IMR-90 (cell line): ENCODE measurements at regions not wholly inside any gene's neighbourhood (a gene's known extent, or its start where the extent isn't known, plus 50 kb on each side); places are given as distances from the start of the nearest gene placed in this dataset.

Experiments used
- ATAC-seq: fragments of 200-7000 bp; cut with Tn5 transposase; 2 replicates; pipeline ENCODE4 v1.9.1; 2020; ENCODE audit warnings: low read depth, mild to moderate bottlenecking, moderate library complexity
- BruUV-seq: library from RNA; stranded (reverse); fragments of 400-500 nt; replicated peaks from 2 replicates; lab custom pipeline; 2021; lab: Mats Ljungman, UMichigan
- CTCF ChIA-PET: fragments of 300-600 bp; formaldehyde crosslinking; extraction: SDS; loops from one replicate; lab custom pipeline; 2021; ENCODE audit warnings: antibody characterized with exemption; lab: Yijun Ruan, JAX
- POLR2A ChIA-PET: fragments of 300-600 bp; sonication (Branson Sonifier 250); formaldehyde crosslinking; loops from one replicate; lab custom pipeline; 2022; ENCODE audit warnings: antibody characterized with exemption; ENCODE audit not compliant: unreplicated experiment; lab: Charles Lee
- DNase-seq: peaks from one replicate; pipeline ENCODE4 v3.0.0; 2013
- H2AFZ ChIP-seq: replicated peaks from 2 replicates; pipeline ENCODE3; 2013; ENCODE audit warnings: low read length, mild to moderate bottlenecking; ENCODE audit not compliant: poor library complexity
- H2AK5ac ChIP-seq: 2 replicates; pipeline ENCODE4 v1.6.1; 2013; ENCODE audit warnings: low read depth, low read length, inconsistent platforms
- H2AK9ac ChIP-seq: replicated peaks from 2 replicates; pipeline ENCODE3; 2013; ENCODE audit warnings: mild to moderate bottlenecking, low read depth, low read length, moderate library complexity; ENCODE audit not compliant: poor library complexity
- H2BK120ac ChIP-seq: 2 replicates; pipeline ENCODE4 v1.6.1; 2013; ENCODE audit warnings: low read depth, low read length, inconsistent platforms
- H2BK15ac ChIP-seq: 3 replicates; pipeline ENCODE4 v1.6.1; 2013; ENCODE audit warnings: low read depth, low read length, inconsistent platforms
- H2BK20ac ChIP-seq: 2 replicates; pipeline ENCODE4 v1.6.1; 2013; ENCODE audit warnings: low read depth, mild to moderate bottlenecking, inconsistent platforms, low read length, moderate library complexity
- H2BK5ac ChIP-seq: 2 replicates; pipeline ENCODE4 v1.6.1; 2013; ENCODE audit warnings: mild to moderate bottlenecking, low read depth, low read length, inconsistent platforms; ENCODE audit not compliant: poor library complexity, severe bottlenecking
- H3K14ac ChIP-seq: replicated peaks from 2 replicates; pipeline ENCODE4 v1.6.1; 2013; ENCODE audit warnings: low read depth, low read length, inconsistent platforms
- H3K18ac ChIP-seq: 2 replicates; pipeline ENCODE4 v1.6.1; 2013; ENCODE audit warnings: low read depth, low read length, control low read depth
- H3K23ac ChIP-seq: 2 replicates; pipeline ENCODE4 v1.6.1; 2013; ENCODE audit warnings: low read depth, low read length, inconsistent platforms
- H3K27ac ChIP-seq: 2 replicates; pipeline ENCODE4 v1.5.1; 2013; ENCODE audit warnings: mild to moderate bottlenecking, control low read depth, low read length; ENCODE audit not compliant: insufficient read depth
- H3K27me3 ChIP-seq: 2 replicates; pipeline ENCODE4 v1.6.1; 2013; ENCODE audit warnings: low read length; ENCODE audit not compliant: control insufficient read depth, insufficient read depth
- H3K36me3 ChIP-seq: 2 replicates; pipeline ENCODE4 v1.6.1; 2013; ENCODE audit warnings: low read length, mixed read lengths; ENCODE audit not compliant: control insufficient read depth, insufficient read depth
- H3K4ac ChIP-seq: 2 replicates; pipeline ENCODE4 v1.6.1; 2013; ENCODE audit warnings: low read depth, low read length, inconsistent platforms
- H3K4me1 ChIP-seq: 2 replicates; pipeline ENCODE4 v1.6.1; 2013; ENCODE audit warnings: low read length, mixed read lengths; ENCODE audit not compliant: control insufficient read depth, insufficient read depth
- H3K4me2 ChIP-seq: 2 replicates; pipeline ENCODE4 v1.6.1; 2013; ENCODE audit warnings: low read depth, mild to moderate bottlenecking, control low read depth, low read length, moderate library complexity
- H3K4me3 ChIP-seq: 2 replicates; pipeline ENCODE4 v1.5.1; 2013; ENCODE audit warnings: low read depth, mild to moderate bottlenecking, control low read depth, low read length, moderate library complexity; ENCODE audit not compliant: insufficient read depth
- H3K56ac ChIP-seq: 2 replicates; pipeline ENCODE4 v1.6.1; 2013; ENCODE audit warnings: low read length, inconsistent platforms; ENCODE audit not compliant: insufficient read depth; ENCODE audit errors: extremely low read depth
- H3K79me1 ChIP-seq, 2 experiments: 2 replicates each; pipeline ENCODE4 v1.6.1; 2013; ENCODE audit warnings: low read length in 2 of 2, inconsistent platforms in 1 of 2, low read depth in 1 of 2
- H3K9ac ChIP-seq: 2 replicates; pipeline ENCODE4 v1.6.1; 2013; ENCODE audit warnings: low read depth, low read length, control low read depth
- H3K9me1 ChIP-seq: 2 replicates; pipeline ENCODE4 v1.6.1; 2013; ENCODE audit warnings: low read length, inconsistent platforms; ENCODE audit not compliant: insufficient read depth
- H3K9me3 ChIP-seq: 2 replicates; pipeline ENCODE4 v1.6.1; 2013; ENCODE audit warnings: low read length; ENCODE audit not compliant: control insufficient read depth, insufficient read depth
- H4K20me1 ChIP-seq: 2 replicates; pipeline ENCODE4 v1.6.1; 2013; ENCODE audit warnings: low read length, inconsistent platforms; ENCODE audit not compliant: insufficient read depth
- H4K5ac ChIP-seq: 2 replicates; pipeline ENCODE4 v1.6.1; 2013; ENCODE audit warnings: mild to moderate bottlenecking, low read depth, low read length, control low read depth
- H4K8ac ChIP-seq, 2 experiments: 2 replicates each; pipeline ENCODE4 v1.6.1; 2013; ENCODE audit warnings: low read depth in 2 of 2, low read length in 2 of 2, control low read depth in 1 of 2, inconsistent platforms in 1 of 2
- H4K91ac ChIP-seq: 2 replicates; pipeline ENCODE4 v1.6.1; 2013; ENCODE audit warnings: low read depth, low read length, inconsistent platforms; ENCODE audit not compliant: insufficient read depth
- BHLHE40 ChIP-seq: fragments of 150-350 bp; IDR thresholded peaks from 2 replicates; pipeline ENCODE4 v1.6.1; 2016; ENCODE audit warnings: mild to moderate bottlenecking, low read depth, low read length
- CEBPB ChIP-seq: IDR thresholded peaks from 2 replicates; pipeline ENCODE4 v1.6.1; 2012; ENCODE audit warnings: low read depth, low read length, improper control_type of control experiment
- CHD1 ChIP-seq: IDR thresholded peaks from 2 replicates; pipeline ENCODE4 v1.6.1; 2012; ENCODE audit warnings: low read depth, low read length, improper control_type of control experiment
- FOS ChIP-seq: fragments of 150-350 bp; IDR thresholded peaks from 2 replicates; pipeline ENCODE4 v1.6.1; 2016; ENCODE audit warnings: low read depth, low read length
- MAFK ChIP-seq: IDR thresholded peaks from 2 replicates; pipeline ENCODE4 v1.6.1; 2012; ENCODE audit warnings: low read depth, low read length, improper control_type of control experiment
- MAZ ChIP-seq: IDR thresholded peaks from 2 replicates; pipeline ENCODE4 v1.6.1; 2012; ENCODE audit warnings: low read depth, mild to moderate bottlenecking, low read length, improper control_type of control experiment, moderate library complexity, borderline replicate concordance
- MXI1 ChIP-seq: IDR thresholded peaks from 2 replicates; pipeline ENCODE4 v1.6.1; 2012; ENCODE audit warnings: low read depth, mild to moderate bottlenecking, low read length, moderate library complexity, borderline replicate concordance
- NFE2L2 ChIP-seq: fragments of 150-350 bp; IDR thresholded peaks from 2 replicates; pipeline ENCODE4 v1.6.1; 2016; ENCODE audit warnings: low read depth, mild to moderate bottlenecking, low read length
- POLR2A ChIP-seq: IDR thresholded peaks from 2 replicates; pipeline ENCODE4 v1.6.1; 2012; ENCODE audit warnings: mild to moderate bottlenecking, low read depth, low read length
- RAD21 ChIP-seq: IDR thresholded peaks from 2 replicates; pipeline ENCODE4 v1.6.1; 2012; ENCODE audit warnings: low read length, improper control_type of control experiment
- RCOR1 ChIP-seq: IDR thresholded peaks from 2 replicates; pipeline ENCODE4 v1.6.1; 2012; ENCODE audit warnings: mild to moderate bottlenecking, low read length, improper control_type of control experiment; ENCODE audit not compliant: insufficient replicate concordance
- RFX5 ChIP-seq: IDR thresholded peaks from 2 replicates; pipeline ENCODE4 v1.8.0; 2012; ENCODE audit warnings: low read depth, mild to moderate bottlenecking, low read length, moderate library complexity
- SMC3 ChIP-seq: fragments of 150-350 bp; IDR thresholded peaks from 2 replicates; pipeline ENCODE4 v1.6.1; 2016; ENCODE audit warnings: low read depth, mild to moderate bottlenecking, antibody characterized with exemption, low read length, moderate library complexity
- WGBS, 2 experiments: methylation state at CpG; one replicate each; pipeline versions ENCODE4 v1.1.5 to v1.1.7; 2013; ENCODE audit warnings: missing lambda C conversion rate in 2 of 2; ENCODE audit not compliant: insufficient read length in 1 of 2; ENCODE audit errors: extremely low coverage in 2 of 2; 5-methylcytosine and 5-hydroxymethylcytosine counted together
- dilution Hi-C: fragments of 300-500 bp; cut with HindIII; formaldehyde crosslinking; loops from one replicate; pipeline ENCODE4 v1.14.3; 2018; ENCODE audit warnings: low sequenced_read_pairs; ENCODE audit not compliant: unreplicated experiment
- in situ Hi-C: fragments of 300-500 bp; cut with MboI; formaldehyde crosslinking; loops from 3 replicates; pipeline ENCODE4 v1.14.3; 2019; ENCODE audit warnings: low sequenced_read_pairs, inconsistent platforms, mixed read lengths
- intact Hi-C: fragments of 100-400 bp; cut with micrococcal nuclease; formaldehyde crosslinking; loops from 2 replicates; pipeline ENCODE4 v1.10.0; 2022
- TF ChIP-seq, protein P1 (sequence below): conservative IDR thresholded peaks from 2 replicates; pipeline ENCODE4 v1.5.1; 2012; ENCODE audit warnings: mild to moderate bottlenecking, low read depth, low read length, improper control_type of control experiment
- TF ChIP-seq, protein P2 (sequence below): fragments of 150-350 bp; IDR thresholded peaks from 2 replicates; pipeline ENCODE4 v1.6.1; 2016; ENCODE audit warnings: low read depth, mild to moderate bottlenecking, low read length, moderate library complexity, borderline replicate concordance
- TF ChIP-seq, protein P3 (sequence below): fragments of 150-350 bp; IDR thresholded peaks from 2 replicates; pipeline ENCODE4 v1.6.1; 2017; ENCODE audit warnings: mild to moderate bottlenecking, antibody characterized with exemption, low read length, low read depth

DNA sequence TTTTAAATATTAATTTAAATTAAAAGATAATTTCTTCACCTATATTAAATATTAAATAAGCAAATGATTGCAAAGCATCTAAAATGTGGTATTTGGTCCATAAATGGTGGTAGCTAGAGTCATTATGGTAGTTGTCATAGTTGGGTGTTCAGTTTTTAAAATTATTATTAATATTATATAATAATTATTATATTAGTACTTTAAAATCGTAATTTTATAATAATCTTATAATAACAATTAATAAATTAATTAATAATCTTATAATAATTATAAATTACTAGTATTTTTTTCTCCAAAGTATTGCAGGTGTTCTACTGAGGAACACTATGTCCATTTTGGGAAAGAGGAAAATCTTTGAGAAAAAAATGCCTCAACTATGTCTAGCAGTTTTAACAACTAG, 835.5 kb upstream of the GCFC2 start:
- dilution Hi-C loops (no loop called here), in situ Hi-C loops (no loop called here), intact Hi-C loops (no loop called here)
- H3K9me3 ChIP-seq: no peaks in the 10 kb centered on the region
- H3K9ac ChIP-seq: no peak overlapping the region
- no TSS peak for BruUV-seq
- no peak overlapping the region for H3K4me2 ChIP-seq
- H3K4ac ChIP-seq: no peak overlapping the region
- H2BK5ac ChIP-seq: no peak overlapping the region
- no peak overlapping the region for H3K18ac ChIP-seq
- H3K27me3 ChIP-seq: no peaks in the 10 kb centered on the region
- H3K36me3 ChIP-seq: no peaks in the 10 kb centered on the region
- CTCF ChIA-PET: no interaction called here
- no peak overlapping the region for H3K56ac ChIP-seq
- no peak overlapping the region for H2AK9ac ChIP-seq
- no peak overlapping the region for H3K4me3 ChIP-seq
- H3K79me1 ChIP-seq: no peaks in the 10 kb centered on the region
- no peak overlapping the region for H2BK20ac ChIP-seq
- no peak overlapping the region for H3K23ac ChIP-seq
- POLR2A ChIA-PET: no interaction called here
- no peak overlapping the region for H2AK5ac ChIP-seq
- ATAC-seq: no peak
- no peak overlapping the region for H4K8ac ChIP-seq
- no peak overlapping the region for H2AFZ ChIP-seq
- H3K4me1 ChIP-seq: no peaks in the 10 kb centered on the region
- H3K27ac ChIP-seq: no peak overlapping the region
- H4K91ac ChIP-seq: no peak overlapping the region
- H3K14ac ChIP-seq: no peak overlapping the region
- no peak for DNase-seq
- H4K20me1 ChIP-seq: no peaks in the 10 kb centered on the region
- H2BK15ac ChIP-seq: no peak overlapping the region
- H4K5ac ChIP-seq: no peak overlapping the region
- no peak overlapping the region for H2BK120ac ChIP-seq
- H3K9me1 ChIP-seq: no peaks in the 10 kb centered on the region
- TF ChIP-seq SMC3 (no peak), RFX5 (no peak), MAZ (no peak), RCOR1 (no peak), CHD1 (no peak), NFE2L2 (no peak), MXI1 (no peak), RAD21 (no peak), BHLHE40 (no peak), FOS (no peak), MAFK (no peak), POLR2A (no peak), CEBPB (no peak)
- TF ChIP-seq, protein P1, sequence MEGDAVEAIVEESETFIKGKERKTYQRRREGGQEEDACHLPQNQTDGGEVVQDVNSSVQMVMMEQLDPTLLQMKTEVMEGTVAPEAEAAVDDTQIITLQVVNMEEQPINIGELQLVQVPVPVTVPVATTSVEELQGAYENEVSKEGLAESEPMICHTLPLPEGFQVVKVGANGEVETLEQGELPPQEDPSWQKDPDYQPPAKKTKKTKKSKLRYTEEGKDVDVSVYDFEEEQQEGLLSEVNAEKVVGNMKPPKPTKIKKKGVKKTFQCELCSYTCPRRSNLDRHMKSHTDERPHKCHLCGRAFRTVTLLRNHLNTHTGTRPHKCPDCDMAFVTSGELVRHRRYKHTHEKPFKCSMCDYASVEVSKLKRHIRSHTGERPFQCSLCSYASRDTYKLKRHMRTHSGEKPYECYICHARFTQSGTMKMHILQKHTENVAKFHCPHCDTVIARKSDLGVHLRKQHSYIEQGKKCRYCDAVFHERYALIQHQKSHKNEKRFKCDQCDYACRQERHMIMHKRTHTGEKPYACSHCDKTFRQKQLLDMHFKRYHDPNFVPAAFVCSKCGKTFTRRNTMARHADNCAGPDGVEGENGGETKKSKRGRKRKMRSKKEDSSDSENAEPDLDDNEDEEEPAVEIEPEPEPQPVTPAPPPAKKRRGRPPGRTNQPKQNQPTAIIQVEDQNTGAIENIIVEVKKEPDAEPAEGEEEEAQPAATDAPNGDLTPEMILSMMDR: no peak
- TF ChIP-seq, protein P2, sequence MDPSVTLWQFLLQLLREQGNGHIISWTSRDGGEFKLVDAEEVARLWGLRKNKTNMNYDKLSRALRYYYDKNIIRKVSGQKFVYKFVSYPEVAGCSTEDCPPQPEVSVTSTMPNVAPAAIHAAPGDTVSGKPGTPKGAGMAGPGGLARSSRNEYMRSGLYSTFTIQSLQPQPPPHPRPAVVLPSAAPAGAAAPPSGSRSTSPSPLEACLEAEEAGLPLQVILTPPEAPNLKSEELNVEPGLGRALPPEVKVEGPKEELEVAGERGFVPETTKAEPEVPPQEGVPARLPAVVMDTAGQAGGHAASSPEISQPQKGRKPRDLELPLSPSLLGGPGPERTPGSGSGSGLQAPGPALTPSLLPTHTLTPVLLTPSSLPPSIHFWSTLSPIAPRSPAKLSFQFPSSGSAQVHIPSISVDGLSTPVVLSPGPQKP: no peak
- TF ChIP-seq, protein P3, sequence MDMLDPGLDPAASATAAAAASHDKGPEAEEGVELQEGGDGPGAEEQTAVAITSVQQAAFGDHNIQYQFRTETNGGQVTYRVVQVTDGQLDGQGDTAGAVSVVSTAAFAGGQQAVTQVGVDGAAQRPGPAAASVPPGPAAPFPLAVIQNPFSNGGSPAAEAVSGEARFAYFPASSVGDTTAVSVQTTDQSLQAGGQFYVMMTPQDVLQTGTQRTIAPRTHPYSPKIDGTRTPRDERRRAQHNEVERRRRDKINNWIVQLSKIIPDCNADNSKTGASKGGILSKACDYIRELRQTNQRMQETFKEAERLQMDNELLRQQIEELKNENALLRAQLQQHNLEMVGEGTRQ: no peak
- WGBS, 2 experiments: no CpG with 5 or more reads among the region's 1 CpG
